GM06990 (cell line): ENCODE measurements at regions not wholly inside any gene's neighbourhood (a gene's known extent, or its start where the extent isn't known, plus 50 kb on each side); places are given as distances from the start of the nearest gene placed in this dataset.

Source experiments
- DNase-seq: peaks from one replicate; pipeline ENCODE4 v3.0.0-alpha.2; 2011; ENCODE audit not compliant: insufficient read length; ENCODE audit errors: extremely low read depth
- H3K27me3 ChIP-seq: replicated peaks from 2 replicates; pipeline ENCODE4 v1.6.0; 2011; ENCODE audit warnings: low read length; ENCODE audit not compliant: control insufficient read depth, insufficient read depth
- H3K36me3 ChIP-seq: 2 replicates; pipeline ENCODE4 v1.5.1; 2011; ENCODE audit warnings: low read length; ENCODE audit not compliant: control insufficient read depth, insufficient read depth
- H3K4me3 ChIP-seq: replicated peaks from 2 replicates; pipeline ENCODE4 v1.5.1; 2011; ENCODE audit warnings: low read depth, mild to moderate bottlenecking, control low read depth, low read length
- TF ChIP-seq, protein P1 (sequence below): IDR thresholded peaks from 2 replicates; pipeline ENCODE4 v1.5.1; 2011; ENCODE audit warnings: low read length, control low read depth, mild to moderate bottlenecking, inconsistent platforms; ENCODE audit not compliant: insufficient read depth, poor library complexity, severe bottlenecking

- H3K27me3 ChIP-seq = no peaks in the 10 kb centered on the region
- TF ChIP-seq, protein P1, sequence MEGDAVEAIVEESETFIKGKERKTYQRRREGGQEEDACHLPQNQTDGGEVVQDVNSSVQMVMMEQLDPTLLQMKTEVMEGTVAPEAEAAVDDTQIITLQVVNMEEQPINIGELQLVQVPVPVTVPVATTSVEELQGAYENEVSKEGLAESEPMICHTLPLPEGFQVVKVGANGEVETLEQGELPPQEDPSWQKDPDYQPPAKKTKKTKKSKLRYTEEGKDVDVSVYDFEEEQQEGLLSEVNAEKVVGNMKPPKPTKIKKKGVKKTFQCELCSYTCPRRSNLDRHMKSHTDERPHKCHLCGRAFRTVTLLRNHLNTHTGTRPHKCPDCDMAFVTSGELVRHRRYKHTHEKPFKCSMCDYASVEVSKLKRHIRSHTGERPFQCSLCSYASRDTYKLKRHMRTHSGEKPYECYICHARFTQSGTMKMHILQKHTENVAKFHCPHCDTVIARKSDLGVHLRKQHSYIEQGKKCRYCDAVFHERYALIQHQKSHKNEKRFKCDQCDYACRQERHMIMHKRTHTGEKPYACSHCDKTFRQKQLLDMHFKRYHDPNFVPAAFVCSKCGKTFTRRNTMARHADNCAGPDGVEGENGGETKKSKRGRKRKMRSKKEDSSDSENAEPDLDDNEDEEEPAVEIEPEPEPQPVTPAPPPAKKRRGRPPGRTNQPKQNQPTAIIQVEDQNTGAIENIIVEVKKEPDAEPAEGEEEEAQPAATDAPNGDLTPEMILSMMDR = no peak
- no peaks in the 10 kb centered on the region for H3K36me3 ChIP-seq
- no peak for DNase-seq
- no peak overlapping the region for H3K4me3 ChIP-seq
Observed at GRCh38 chr5:173494446-173494845, 122.0 kb downstream of the BOD1 start.

- H3K27me3 ChIP-seq = no peaks in the 10 kb centered on the region
- no peak overlapping the region for H3K4me3 ChIP-seq
- no peaks in the 10 kb centered on the region for H3K36me3 ChIP-seq
- DNase-seq = no peak
- TF ChIP-seq, protein P1 = no peak
Observed at GRCh38 chr5:173493846-173494245, 122.6 kb downstream of the BOD1 start.

DNA sequence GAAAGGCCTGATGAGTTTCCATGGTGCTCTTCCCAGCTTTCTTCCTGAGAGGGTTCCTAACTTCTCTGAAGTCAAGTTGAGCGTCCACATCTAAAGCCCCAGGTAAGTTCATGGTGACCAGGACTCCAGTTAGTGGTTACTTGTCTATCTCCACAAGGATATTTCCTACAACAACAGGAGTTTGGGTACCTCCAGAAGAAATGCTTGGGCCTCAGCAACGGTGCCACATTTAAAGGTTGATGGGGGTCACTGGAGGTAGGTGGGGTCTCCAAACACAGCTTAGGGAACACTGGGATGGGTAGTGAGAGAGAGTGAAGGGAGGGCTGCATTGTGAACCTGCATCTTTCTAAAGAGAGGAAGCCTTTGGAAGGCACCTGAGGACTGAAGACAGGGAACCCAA is 123.4 kb downstream of the BOD1 start:
- Histone ChIP-seq H3K27me3 (no peaks in the 10 kb centered on the region), H3K4me3 (no peak overlapping the region), H3K36me3 (no peaks in the 10 kb centered on the region)
- TF ChIP-seq, protein P1 = no peak
- DNase-seq = no peak

GRCh38 chr5:173490681-173491080 is 125.8 kb downstream of the BOD1 start:
- DNase-seq = no peak
- Histone ChIP-seq H3K36me3 (no peaks in the 10 kb centered on the region), H3K4me3 (no peak overlapping the region), H3K27me3 (no peaks in the 10 kb centered on the region; the same call in 1 of the 2 replicates)
- TF ChIP-seq, protein P1 = no peak

DNA sequence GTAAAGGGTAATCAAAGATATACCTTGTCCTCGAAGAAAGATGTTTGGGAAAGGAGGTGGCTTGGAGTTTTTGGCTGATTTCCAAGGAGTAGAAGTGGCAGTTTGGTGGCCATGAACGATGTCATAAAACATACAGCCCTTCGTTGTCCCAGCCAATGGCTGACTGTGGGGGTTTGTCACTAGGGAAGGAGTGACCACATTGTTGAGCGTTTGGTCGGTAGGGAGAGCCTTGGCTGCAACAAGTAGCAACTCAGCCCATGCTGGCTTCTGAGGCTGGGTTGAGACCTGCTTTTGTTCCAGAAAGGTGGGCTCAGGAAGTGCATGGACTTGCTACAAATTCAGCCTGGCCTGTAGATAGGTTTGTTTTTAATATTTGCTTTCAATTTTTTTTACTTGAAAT is 128.3 kb downstream of the BOD1 start:
- Histone ChIP-seq H3K27me3 (no peaks in the 10 kb centered on the region; the same call in 1 of the 2 replicates), H3K4me3 (no peak overlapping the region), H3K36me3 (no peaks in the 10 kb centered on the region)
- DNase-seq = no peak
- TF ChIP-seq, protein P1 = no peak

DNA sequence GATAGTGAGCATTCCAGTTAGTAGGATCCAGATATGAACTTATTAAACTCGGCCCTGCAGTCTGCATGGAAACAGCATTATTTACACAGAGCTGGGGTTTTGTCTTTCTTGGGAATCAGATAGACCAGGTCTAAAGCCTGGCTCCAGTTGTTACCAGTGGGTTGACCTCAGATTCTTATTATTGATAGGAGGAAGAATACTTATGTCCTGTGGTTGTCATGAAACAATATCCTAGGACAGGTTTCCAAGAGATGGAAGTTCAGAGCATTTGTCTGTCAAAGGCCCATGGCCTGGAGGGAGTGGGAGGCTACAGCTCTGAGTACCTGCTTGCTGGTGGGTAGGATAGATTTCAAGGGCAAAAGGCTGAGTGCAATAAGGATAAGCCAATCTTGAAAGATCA is 129.2 kb downstream of the BOD1 start:
- TF ChIP-seq, protein P1 = no peak
- Histone ChIP-seq H3K4me3 (no peak overlapping the region), H3K36me3 (no peaks in the 10 kb centered on the region), H3K27me3 (no peaks in the 10 kb centered on the region; the same call in 1 of the 2 replicates)
- no peak for DNase-seq
